ENCODE measurements at regions not wholly inside any gene's neighbourhood (a gene's known extent, or its start where the extent isn't known, plus 50 kb on each side); places are given as distances from the start of the nearest gene placed in this dataset.
"Not testable (repeated sequence)": the region's sequence is repeated elsewhere in the genome, so short reads cannot be mapped to it uniquely, and the experiment has no call there.

GRCh38 chr13:63739112-63739735, 2323.6 kb upstream of the PCDH20 start:
- H4K5ac ChIP-seq (ENCODE audit: low read length); H2AK5ac ChIP-seq (ENCODE audit: low read length); H3K18ac ChIP-seq (ENCODE audit: low read length); H2BK120ac ChIP-seq (ENCODE audit: low read depth, low read length); H3K4ac ChIP-seq (ENCODE audit: low read depth, low read length); H3K79me1 ChIP-seq (ENCODE audit: low read length); H3K23ac ChIP-seq (ENCODE audit: low read length); H3K9ac ChIP-seq (ENCODE audit: low read length); H3K4me2 ChIP-seq (ENCODE audit: low read length); H3K79me2 ChIP-seq (ENCODE audit: control insufficient read depth, insufficient read depth, low read length); H2BK5ac ChIP-seq (ENCODE audit: low read length); H2BK15ac ChIP-seq (replicated peaks; ENCODE audit: low read depth); H3K4me3 ChIP-seq (ENCODE audit: low read length); H3K4me1 ChIP-seq (ENCODE audit: control insufficient read depth, low read depth, low read length); DNase-seq; H3K27ac ChIP-seq (ENCODE audit: low read depth, low read length); H4K8ac ChIP-seq (ENCODE audit: low read depth, low read length); H3K36me3 ChIP-seq (ENCODE audit: control insufficient read depth, insufficient read depth, low read length); H3K27me3 ChIP-seq (ENCODE audit: insufficient read depth, low read length, poor library complexity); H3K56ac ChIP-seq (ENCODE audit: low read length): not testable (repeated sequence)
- no CpG with 5 or more reads among the region's 23 CpGs for WGBS (ENCODE audit: extremely low coverage, insufficient coverage, low lambda C conversion rate)

GRCh38 chr13:63737418-63737817, 2321.8 kb upstream of the PCDH20 start:
- Histone ChIP-seq H3K79me1 (ENCODE audit: low read length) (no peaks in the 10 kb centered on the region), H3K23ac (ENCODE audit: low read length) (no peak overlapping the region), H4K8ac (ENCODE audit: low read depth, low read length) (no peak overlapping the region), H2BK15ac (replicated peaks; ENCODE audit: low read depth) (no peak overlapping the region), H3K4me1 (ENCODE audit: control insufficient read depth, low read depth, low read length) (no peaks in the 10 kb centered on the region), H2BK120ac (ENCODE audit: low read depth, low read length) (no peak overlapping the region), H3K27me3 (ENCODE audit: insufficient read depth, low read length, poor library complexity) (no peaks in the 10 kb centered on the region), H3K9ac (ENCODE audit: low read length) (no peak overlapping the region), H3K18ac (ENCODE audit: low read length) (no peak overlapping the region), H3K27ac (ENCODE audit: low read depth, low read length) (no peak overlapping the region), H3K4ac (ENCODE audit: low read depth, low read length) (no peak overlapping the region), H3K4me2 (ENCODE audit: low read length) (no peak overlapping the region), H2AK5ac (ENCODE audit: low read length) (no peak overlapping the region), H3K56ac (ENCODE audit: low read length) (no peak overlapping the region), H3K36me3 (ENCODE audit: control insufficient read depth, insufficient read depth, low read length) (no peaks in the 10 kb centered on the region), H3K79me2 (ENCODE audit: control insufficient read depth, insufficient read depth, low read length) (no peaks in the 10 kb centered on the region), H3K4me3 (ENCODE audit: low read length) (no peak overlapping the region), H4K5ac (ENCODE audit: low read length) (no peak overlapping the region), H2BK5ac (ENCODE audit: low read length) (no peak overlapping the region)
- no peak for DNase-seq
- no CpG with 5 or more reads among the region's 19 CpGs for WGBS (ENCODE audit: extremely low coverage, insufficient coverage, low lambda C conversion rate)

- no peaks in the 10 kb centered on the region for H3K79me1 ChIP-seq (ENCODE audit: low read length)
- H2BK120ac ChIP-seq (ENCODE audit: low read depth, low read length): no peak overlapping the region
- H3K4me2 ChIP-seq (ENCODE audit: low read length): no peak overlapping the region
- H3K18ac ChIP-seq (ENCODE audit: low read length): no peak overlapping the region
- no peak overlapping the region for H2BK5ac ChIP-seq (ENCODE audit: low read length)
- no peaks in the 10 kb centered on the region for H3K4me1 ChIP-seq (ENCODE audit: control insufficient read depth, low read depth, low read length)
- no peak for DNase-seq
- no peak overlapping the region for H2BK15ac ChIP-seq (replicated peaks; ENCODE audit: low read depth)
- no peaks in the 10 kb centered on the region for H3K36me3 ChIP-seq (ENCODE audit: control insufficient read depth, insufficient read depth, low read length)
- WGBS (ENCODE audit: extremely low coverage, insufficient coverage, low lambda C conversion rate): no CpG with 5 or more reads among the region's 3 CpGs
- no peak overlapping the region for H3K9ac ChIP-seq (ENCODE audit: low read length)
- no peaks in the 10 kb centered on the region for H3K79me2 ChIP-seq (ENCODE audit: control insufficient read depth, insufficient read depth, low read length)
- no peak overlapping the region for H3K56ac ChIP-seq (ENCODE audit: low read length)
- no peaks in the 10 kb centered on the region for H3K27me3 ChIP-seq (ENCODE audit: insufficient read depth, low read length, poor library complexity)
- no peak overlapping the region for H4K8ac ChIP-seq (ENCODE audit: low read depth, low read length)
- H2AK5ac ChIP-seq (ENCODE audit: low read length): no peak overlapping the region
- H3K23ac ChIP-seq (ENCODE audit: low read length): no peak overlapping the region
- H3K4ac ChIP-seq (ENCODE audit: low read depth, low read length): no peak overlapping the region
- H4K5ac ChIP-seq (ENCODE audit: low read length): no peak overlapping the region
- no peak overlapping the region for H3K27ac ChIP-seq (ENCODE audit: low read depth, low read length)
- H3K4me3 ChIP-seq (ENCODE audit: low read length): no peak overlapping the region
Measured at GRCh38 chr13:63731896-63732295, 2316.2 kb upstream of the PCDH20 start.

GRCh38 chr13:63712159-63712558, 2296.5 kb upstream of the PCDH20 start:
- H4K5ac ChIP-seq (ENCODE audit: low read length); H3K56ac ChIP-seq (ENCODE audit: low read length); H3K27ac ChIP-seq (ENCODE audit: low read depth, low read length); H4K8ac ChIP-seq (ENCODE audit: low read depth, low read length); H2BK15ac ChIP-seq (replicated peaks; ENCODE audit: low read depth); H3K4me3 ChIP-seq (ENCODE audit: low read length); H3K79me1 ChIP-seq (ENCODE audit: low read length); H3K27me3 ChIP-seq (ENCODE audit: insufficient read depth, low read length, poor library complexity); H3K4me2 ChIP-seq (ENCODE audit: low read length); H3K79me2 ChIP-seq (ENCODE audit: control insufficient read depth, insufficient read depth, low read length); H2BK120ac ChIP-seq (ENCODE audit: low read depth, low read length); H3K36me3 ChIP-seq (ENCODE audit: control insufficient read depth, insufficient read depth, low read length); H2AK5ac ChIP-seq (ENCODE audit: low read length); DNase-seq; H3K18ac ChIP-seq (ENCODE audit: low read length); H3K23ac ChIP-seq (ENCODE audit: low read length); H2BK5ac ChIP-seq (ENCODE audit: low read length); H3K4ac ChIP-seq (ENCODE audit: low read depth, low read length); H3K9ac ChIP-seq (ENCODE audit: low read length); H3K4me1 ChIP-seq (ENCODE audit: control insufficient read depth, low read depth, low read length): not testable (repeated sequence)
- no CpG with 5 or more reads among the region's 2 CpGs for WGBS (ENCODE audit: extremely low coverage, insufficient coverage, low lambda C conversion rate)

GRCh38 chr13:63706751-63707150, 2291.1 kb upstream of the PCDH20 start:
- Histone ChIP-seq H3K18ac (ENCODE audit: low read length) (no peak overlapping the region), H4K8ac (ENCODE audit: low read depth, low read length) (no peak overlapping the region), H2BK15ac (replicated peaks; ENCODE audit: low read depth) (no peak overlapping the region), H3K23ac (ENCODE audit: low read length) (no peak overlapping the region), H3K4me3 (ENCODE audit: low read length) (no peak overlapping the region), H3K56ac (ENCODE audit: low read length) (no peak overlapping the region), H3K27me3 (ENCODE audit: insufficient read depth, low read length, poor library complexity) (no peaks in the 10 kb centered on the region), H3K79me1 (ENCODE audit: low read length) (no peaks in the 10 kb centered on the region), H3K36me3 (ENCODE audit: control insufficient read depth, insufficient read depth, low read length) (no peaks in the 10 kb centered on the region), H2BK5ac (ENCODE audit: low read length) (no peak overlapping the region), H3K79me2 (ENCODE audit: control insufficient read depth, insufficient read depth, low read length) (no peaks in the 10 kb centered on the region), H3K4me1 (ENCODE audit: control insufficient read depth, low read depth, low read length) (no peaks in the 10 kb centered on the region), H3K9ac (ENCODE audit: low read length) (no peak overlapping the region), H2BK120ac (ENCODE audit: low read depth, low read length) (no peak overlapping the region), H2AK5ac (ENCODE audit: low read length) (no peak overlapping the region), H4K5ac (ENCODE audit: low read length) (no peak overlapping the region), H3K4me2 (ENCODE audit: low read length) (no peak overlapping the region), H3K27ac (ENCODE audit: low read depth, low read length) (no peak overlapping the region), H3K4ac (ENCODE audit: low read depth, low read length) (no peak overlapping the region)
- no peak for DNase-seq
- WGBS (ENCODE audit: extremely low coverage, insufficient coverage, low lambda C conversion rate): no CpG with 5 or more reads among the region's 2 CpGs

- H3K4me1 ChIP-seq (ENCODE audit: control insufficient read depth, low read depth, low read length): no peaks in the 10 kb centered on the region
- H2BK120ac ChIP-seq (ENCODE audit: low read depth, low read length): no peak overlapping the region
- H3K4me3 ChIP-seq (ENCODE audit: low read length): no peak overlapping the region
- no peak overlapping the region for H2AK5ac ChIP-seq (ENCODE audit: low read length)
- no peak overlapping the region for H3K56ac ChIP-seq (ENCODE audit: low read length)
- H3K27ac ChIP-seq (ENCODE audit: low read depth, low read length): no peak overlapping the region
- H3K9ac ChIP-seq (ENCODE audit: low read length): no peak overlapping the region
- no peak overlapping the region for H3K18ac ChIP-seq (ENCODE audit: low read length)
- no peak for DNase-seq
- H3K4me2 ChIP-seq (ENCODE audit: low read length): no peak overlapping the region
- H3K4ac ChIP-seq (ENCODE audit: low read depth, low read length): no peak overlapping the region
- H3K27me3 ChIP-seq (ENCODE audit: insufficient read depth, low read length, poor library complexity): no peaks in the 10 kb centered on the region
- H4K8ac ChIP-seq (ENCODE audit: low read depth, low read length): no peak overlapping the region
- H2BK5ac ChIP-seq (ENCODE audit: low read length): no peak overlapping the region
- H3K79me1 ChIP-seq (ENCODE audit: low read length): no peaks in the 10 kb centered on the region
- no peaks in the 10 kb centered on the region for H3K79me2 ChIP-seq (ENCODE audit: control insufficient read depth, insufficient read depth, low read length)
- H4K5ac ChIP-seq (ENCODE audit: low read length): no peak overlapping the region
- H3K23ac ChIP-seq (ENCODE audit: low read length): no peak overlapping the region
- no peaks in the 10 kb centered on the region for H3K36me3 ChIP-seq (ENCODE audit: control insufficient read depth, insufficient read depth, low read length)
- WGBS (ENCODE audit: extremely low coverage, insufficient coverage, low lambda C conversion rate): no CpG with 5 or more reads among the region's 4 CpGs
- H2BK15ac ChIP-seq (replicated peaks; ENCODE audit: low read depth): no peak overlapping the region
Measured at GRCh38 chr13:63704521-63704920, 2288.9 kb upstream of the PCDH20 start.
